ENCODE measurements at regions not wholly inside any gene's neighbourhood (a gene's known extent, or its start where the extent isn't known, plus 50 kb on each side); places are given as distances from the start of the nearest gene placed in this dataset.
A peak's percentile ranks its signal among the peaks of the same experiment; 100 is the strongest.
"Not testable (repeated sequence)": the region's sequence is repeated elsewhere in the genome, so short reads cannot be mapped to it uniquely, and the experiment has no call there.

DNA sequence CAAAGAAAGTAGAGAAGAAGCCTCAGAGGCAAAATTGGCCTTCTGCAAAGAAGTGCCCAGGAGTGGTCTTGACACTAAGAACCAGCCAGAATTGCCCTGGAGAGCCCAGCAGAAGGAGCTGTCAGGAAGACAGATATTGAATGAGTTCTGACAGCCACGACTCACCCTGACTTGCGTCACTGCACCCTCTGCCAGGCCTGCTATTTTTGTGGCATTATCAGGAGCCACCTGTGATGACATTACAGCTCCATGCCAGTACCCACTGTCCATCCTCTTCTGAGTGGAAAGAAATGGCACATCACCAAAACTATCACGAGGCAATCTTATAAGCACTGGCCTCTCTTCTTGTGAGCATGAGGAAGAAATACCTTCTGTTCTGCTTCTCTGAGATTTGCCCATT is 67.7 kb downstream of the SMIM20 start:
- no peak for DNase-seq (ENCODE audit: low spot score)

DNA sequence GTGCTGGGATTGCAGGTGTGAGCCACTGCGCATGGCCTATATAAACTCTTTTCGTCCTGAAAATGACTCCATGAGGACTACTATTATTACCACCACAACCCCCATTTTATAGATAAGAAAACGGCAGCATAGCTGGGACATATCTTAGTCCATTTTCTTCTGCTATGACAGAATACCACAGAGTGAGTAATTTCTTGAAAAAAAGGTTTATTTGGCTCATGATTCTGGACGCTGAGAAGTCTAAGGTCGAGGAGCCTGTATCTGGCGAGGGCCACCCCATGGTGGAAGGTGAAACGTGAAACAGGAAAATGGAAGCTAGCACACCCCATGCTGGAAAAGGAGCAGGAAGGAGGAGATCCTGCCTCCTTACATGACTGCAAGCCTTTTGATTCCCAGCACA is 68.9 kb downstream of the SMIM20 start:
- no peak for DNase-seq (ENCODE audit: low spot score)

DNA sequence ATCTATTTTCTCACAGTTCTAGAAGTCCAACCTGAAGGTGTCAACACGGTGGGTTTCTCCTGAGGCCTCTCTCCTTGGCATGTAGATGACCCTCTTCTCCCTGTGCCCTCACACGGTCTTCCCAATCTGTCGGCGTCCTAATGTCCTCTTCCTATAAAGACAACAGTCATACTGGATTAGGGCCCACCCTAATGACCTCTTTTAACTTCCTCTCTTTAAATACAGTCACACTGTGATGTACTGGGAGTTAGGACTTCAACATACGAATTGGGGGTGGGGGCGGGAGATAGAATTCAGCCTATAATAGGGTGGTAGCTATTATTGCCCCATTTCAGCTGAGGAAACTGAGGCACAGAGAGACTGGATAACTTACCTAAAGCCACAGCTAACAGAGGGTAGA is 70.2 kb downstream of the SMIM20 start:
- DNase-seq (ENCODE audit: low spot score), result no peak

DNA sequence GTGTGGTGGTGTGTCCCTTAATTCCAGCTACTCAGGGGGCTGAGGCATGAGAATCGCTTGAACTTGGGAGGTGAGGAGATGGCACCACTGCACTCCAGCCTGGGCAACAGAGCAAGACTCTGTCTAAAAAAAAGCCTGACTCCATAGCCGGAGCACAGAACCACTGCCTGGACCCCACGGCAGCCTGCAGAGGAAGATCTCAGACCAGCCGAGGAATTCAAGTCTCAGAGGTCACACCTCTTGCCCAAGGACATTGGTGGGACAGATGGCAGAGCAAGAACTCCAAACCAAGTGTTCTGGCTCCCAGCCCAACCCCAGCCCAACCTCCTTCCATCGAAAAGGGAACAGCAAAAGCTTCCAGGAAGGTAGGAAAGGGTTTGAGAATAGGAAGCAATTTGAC is 70.8 kb downstream of the SMIM20 start:
- DNase-seq (ENCODE audit: low spot score), result no peak

DNA sequence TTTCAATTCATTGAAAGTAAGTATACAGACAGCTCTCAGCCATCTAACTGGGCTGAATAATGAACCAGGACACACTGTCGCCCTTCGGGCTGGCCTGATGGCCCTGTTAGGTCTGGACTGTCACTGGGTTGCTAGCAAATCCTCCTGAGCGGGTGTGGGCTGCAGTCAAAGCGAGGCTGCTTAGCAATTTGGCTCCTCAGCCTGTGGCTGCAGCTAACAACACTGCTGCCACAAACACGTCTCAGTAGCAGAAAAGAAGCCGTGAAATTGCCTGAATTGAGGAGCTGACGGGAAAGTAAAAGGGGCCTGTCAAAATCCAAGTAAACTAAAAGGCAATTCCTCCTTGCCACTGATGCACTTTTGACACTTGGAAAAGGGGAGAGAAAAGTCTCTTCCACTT is 72.8 kb downstream of the SMIM20 start:
- no peak for DNase-seq (ENCODE audit: low spot score)

DNA sequence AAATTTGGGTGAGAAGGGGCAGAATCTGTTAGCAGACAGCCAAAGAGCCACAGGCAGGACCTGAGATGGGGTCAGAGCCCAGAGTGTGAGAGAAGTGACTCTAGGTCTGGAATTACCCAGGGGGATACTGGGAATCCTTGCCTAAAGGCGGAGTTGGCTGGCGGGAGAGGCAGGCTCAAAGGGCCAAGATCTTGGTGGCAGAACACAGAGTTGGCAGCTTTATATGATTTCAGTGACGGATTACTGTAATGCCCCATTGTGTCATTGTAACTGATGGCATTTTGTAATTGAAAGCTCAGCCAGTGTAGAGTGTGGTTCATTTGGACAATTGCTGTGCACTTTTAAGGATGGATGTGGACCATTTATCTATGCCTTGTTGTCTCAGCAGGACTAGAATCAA is 77.3 kb downstream of the SMIM20 start:
- DNase-seq (ENCODE audit: low spot score), result no peak

DNA sequence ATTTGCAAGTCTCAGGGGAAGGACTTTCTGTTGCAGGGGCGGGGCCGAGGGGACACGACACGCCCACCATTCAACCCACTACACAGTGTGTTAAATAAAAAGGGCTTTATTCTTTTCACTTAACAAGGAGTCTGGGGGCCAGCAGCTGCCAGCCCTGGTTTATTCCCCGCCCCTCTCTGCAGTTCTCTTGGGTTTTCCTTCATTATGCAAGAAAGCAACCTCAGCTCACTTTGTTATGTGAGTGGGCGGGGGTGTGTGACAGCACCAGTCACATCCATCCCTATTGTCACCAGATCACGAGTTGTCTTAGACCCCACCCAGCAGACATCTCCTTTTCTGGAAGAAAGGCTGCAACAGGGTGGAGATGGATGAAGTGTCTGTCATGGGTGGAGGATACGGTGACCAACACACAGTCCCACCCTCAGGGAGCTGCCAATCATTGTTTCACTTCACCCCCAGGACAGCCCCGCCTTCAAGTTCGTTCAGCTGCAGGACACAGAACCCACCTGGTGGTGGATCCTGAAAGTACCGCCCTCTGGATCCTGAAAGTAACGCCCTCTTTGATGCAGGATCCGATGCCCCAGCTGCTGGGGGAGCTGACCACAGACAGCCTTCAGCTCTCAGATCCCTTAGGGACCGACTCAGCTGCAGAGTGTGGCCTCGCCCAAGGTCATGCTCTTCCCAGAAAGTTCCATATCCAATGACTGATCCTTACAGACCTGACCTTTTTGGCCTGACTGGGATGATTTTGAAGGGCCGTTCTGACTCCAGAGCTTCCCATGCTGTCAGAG is 79.6 kb downstream of the SMIM20 start:
- DNase-seq (ENCODE audit: low spot score), result peak; percentile 84

DNA sequence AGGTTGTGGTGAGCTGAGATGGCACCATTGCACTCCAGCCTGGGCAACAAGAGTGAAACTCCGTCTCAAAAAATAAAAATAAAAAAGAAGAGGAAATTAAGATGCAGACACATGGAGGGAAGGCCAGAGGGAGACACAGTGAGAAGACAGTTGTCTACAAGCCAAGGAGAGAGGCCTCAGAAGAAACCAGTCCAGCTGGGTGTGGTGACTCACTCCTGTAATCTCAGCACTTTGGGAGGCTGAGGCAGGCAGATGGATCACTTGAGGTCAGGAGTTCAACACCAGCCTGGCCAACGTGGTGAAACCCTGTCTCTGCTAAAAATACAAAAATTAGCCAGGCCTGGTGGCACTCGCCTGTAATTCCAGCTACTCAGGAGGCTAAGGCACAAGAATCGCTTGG is 80.6 kb downstream of the SMIM20 start:
- DNase-seq (ENCODE audit: low spot score), result not testable (repeated sequence)

DNA sequence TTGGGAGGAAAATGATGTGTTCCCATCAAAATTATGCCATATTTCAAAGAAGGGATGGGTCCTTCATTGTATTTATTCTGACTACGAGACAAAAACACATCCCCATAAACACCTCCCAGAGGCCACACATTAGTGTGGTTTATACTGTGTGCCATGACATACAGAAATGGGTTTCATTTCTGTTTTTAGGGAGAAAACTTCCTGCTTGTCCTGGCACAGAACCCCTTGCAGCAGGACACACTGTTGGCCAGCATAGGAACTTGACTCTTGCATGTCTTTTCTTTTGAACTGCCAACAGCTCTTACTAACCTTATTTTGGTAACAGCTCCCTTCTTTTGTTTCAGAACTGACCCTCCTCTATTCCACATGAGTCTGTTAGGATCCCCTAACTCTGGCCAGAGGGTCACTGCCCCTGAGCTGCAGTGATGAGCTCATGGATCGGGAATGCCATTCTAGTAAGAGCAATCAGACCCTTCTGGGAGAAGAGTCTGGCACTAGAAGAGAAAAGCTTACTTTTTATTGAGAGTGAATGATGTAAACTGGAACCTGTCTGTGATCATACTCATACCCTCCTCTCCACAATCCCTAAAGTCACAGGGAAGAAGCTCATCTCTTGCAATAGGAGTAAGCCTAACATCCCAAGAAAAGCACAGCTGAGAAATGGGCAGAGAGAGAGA is 86.4 kb downstream of the SMIM20 start:
- no peak for DNase-seq (ENCODE audit: low spot score)

DNA sequence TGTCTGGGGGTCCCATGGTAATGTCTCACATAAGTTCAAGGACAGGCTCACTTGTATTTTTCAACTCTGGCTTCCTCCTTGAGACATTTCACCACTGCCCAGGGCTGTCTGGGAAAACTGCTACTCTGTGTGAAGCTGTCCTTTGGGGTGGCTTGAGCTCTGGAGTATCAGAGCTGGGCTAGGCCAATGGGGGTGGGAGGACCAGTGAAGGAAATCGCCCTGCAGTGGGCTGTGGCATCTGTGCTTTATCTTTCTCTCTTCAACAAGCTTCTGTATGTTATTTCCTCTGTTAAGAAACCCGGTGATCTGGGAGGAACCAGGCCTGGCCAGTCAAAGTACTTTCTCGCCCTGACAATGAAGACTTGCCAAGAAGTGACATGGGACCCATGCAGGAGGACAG is 87.4 kb downstream of the SMIM20 start:
- DNase-seq (ENCODE audit: low spot score), result no peak

DNA sequence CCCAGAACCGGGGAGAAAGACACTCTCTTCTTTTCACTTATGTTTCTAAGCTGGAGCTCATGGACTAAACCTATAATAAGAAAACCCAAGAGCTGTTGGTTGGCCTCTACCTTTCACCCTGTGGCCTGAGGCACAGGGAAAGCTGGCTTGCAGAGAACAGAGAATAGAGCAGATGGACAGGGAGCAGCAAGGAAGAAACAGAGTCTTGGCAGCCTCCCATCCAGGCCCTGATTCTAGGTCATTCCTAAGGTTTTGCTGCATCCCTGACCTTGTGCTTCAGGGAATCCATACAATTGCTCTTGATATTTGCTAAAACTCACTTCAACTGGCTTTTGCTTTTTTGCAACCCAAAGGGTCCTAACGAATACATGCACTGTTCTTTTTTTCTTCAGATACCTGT is 87.8 kb downstream of the SMIM20 start:
- DNase-seq (ENCODE audit: low spot score), result no peak

DNA sequence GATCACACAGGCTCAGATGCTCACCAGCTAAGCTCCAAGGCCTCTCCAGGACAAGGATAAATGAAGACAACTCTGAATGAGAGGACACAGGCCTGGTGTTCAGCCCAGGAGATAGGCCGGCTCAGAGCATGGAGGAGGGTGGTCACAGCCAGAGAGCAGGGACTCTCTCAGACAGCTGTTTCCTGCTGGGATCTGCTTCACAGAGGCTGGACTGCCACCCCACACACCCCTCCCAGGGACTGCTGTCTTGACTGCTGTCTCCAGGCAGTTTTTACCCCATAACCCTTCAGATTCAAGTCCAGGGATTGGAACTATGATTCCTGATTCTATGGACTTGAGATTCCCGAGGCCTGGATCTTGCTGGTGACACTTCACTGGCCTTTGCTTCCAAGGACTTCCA is 89.0 kb downstream of the SMIM20 start:
- no peak for DNase-seq (ENCODE audit: low spot score)

DNA sequence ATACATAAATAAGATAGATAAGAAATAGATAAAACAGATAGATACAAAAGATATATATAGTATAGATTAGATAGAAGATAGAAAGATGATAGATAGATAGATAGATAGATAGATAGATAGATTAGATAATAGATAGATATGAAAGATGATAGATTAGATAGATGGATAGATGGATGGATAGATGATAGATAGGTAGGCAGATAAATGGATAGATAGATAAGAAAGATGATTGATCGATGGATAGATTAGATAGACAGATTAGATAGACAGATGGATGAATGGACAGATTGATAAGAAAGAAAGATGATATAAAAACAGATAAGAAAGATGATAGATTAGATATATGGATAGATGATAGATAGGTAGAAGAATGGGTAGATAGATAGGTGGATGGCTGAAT is 90.3 kb downstream of the SMIM20 start:
- no peak for DNase-seq (ENCODE audit: low spot score)

DNA sequence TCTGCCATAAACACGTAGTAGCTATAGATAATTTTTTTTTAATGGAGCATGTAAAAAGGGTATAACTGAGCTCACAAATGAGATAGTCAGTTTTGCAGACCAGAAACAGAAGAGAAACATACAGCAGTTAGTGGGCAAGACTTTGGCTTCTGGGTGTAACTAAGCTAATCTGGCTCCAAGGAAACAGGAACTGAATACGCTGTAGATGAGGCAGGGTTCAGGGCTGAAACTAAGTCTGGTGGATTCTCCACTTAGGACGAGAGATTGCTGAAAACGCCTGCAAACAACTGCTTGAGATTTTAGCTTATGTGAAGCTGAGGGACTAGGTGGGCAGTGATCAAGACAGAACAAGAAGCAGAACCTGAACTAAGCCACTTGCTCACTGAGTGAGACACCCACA is 91.7 kb downstream of the SMIM20 start:
- DNase-seq (ENCODE audit: low spot score), result no peak

DNA sequence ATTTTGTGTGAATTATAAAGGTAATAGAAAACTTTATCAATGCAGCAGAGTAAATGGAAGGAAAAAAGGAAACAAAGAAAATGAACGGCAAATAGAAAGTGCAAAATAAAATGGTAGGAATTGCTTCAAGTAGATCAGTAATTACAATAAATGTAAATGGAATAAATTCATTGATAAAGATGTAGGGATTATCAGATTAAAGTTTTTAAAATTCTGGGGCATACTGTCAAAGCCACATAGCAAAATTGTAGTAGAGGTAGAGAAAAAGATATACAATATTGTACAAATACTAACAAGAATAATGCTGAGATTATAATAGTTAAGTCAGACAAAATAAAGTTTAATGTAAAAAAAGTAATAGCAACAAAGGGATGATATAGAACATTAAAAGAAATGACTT is 94.7 kb downstream of the SMIM20 start:
- no peak for DNase-seq (ENCODE audit: low spot score)

DNA sequence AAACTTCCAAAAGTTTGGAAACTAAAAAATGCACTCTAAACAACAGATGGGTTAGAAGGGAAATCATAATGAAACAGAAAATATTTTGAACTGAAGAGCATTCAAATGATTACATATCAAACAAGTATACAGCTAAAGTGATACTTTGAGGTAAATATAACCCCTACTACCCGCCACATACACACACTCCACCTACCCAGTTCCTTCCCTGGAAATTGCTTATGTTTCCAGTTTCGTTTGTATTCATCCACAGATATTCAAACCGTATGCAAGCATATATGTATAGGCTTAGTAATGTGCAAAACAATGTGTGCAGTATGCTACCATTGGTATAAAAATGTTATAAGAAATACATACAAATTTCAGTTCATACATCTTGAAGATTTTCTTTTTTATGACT is 95.5 kb downstream of the SMIM20 start:
- DNase-seq (ENCODE audit: low spot score), result no peak

DNA sequence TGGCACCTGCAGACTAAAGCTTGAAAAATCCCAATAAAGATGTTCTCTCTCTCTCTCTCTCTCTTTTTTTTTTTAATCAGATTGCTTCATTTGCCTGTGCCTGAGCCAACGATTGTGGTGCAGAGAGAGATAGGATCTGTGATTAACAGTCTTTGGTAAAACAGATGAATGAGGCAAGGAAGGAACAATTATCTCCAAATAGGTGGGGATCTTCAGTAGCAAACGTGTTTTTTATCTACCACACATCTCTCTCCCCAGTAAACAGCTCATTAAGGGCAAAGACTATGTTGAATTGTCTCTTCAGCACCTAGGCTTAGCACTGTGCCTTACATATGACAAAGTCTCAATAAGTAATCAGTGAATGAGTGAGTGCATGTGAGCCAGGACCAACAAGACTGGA is 96.3 kb downstream of the SMIM20 start:
- no peak for DNase-seq (ENCODE audit: low spot score)

DNA sequence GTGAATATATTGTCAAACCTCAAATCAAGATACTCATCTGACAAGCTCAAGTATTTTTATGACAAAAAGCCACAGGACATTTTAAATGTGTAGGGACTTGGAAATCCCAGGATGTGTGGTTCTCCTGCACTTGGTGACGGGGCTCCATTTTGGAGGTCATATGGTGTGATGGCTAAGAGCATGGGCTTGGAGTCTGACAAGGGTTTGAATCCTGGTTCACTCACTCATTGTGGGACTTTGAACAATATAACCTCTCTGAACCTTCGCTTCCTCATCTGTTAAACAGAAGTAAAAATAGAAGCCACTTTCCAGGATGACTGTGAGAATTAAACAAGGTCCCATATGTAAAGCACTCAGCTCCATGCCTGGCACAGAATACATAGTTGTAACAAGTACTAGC is 99.6 kb downstream of the SMIM20 start:
- no peak for DNase-seq (ENCODE audit: low spot score)

DNA sequence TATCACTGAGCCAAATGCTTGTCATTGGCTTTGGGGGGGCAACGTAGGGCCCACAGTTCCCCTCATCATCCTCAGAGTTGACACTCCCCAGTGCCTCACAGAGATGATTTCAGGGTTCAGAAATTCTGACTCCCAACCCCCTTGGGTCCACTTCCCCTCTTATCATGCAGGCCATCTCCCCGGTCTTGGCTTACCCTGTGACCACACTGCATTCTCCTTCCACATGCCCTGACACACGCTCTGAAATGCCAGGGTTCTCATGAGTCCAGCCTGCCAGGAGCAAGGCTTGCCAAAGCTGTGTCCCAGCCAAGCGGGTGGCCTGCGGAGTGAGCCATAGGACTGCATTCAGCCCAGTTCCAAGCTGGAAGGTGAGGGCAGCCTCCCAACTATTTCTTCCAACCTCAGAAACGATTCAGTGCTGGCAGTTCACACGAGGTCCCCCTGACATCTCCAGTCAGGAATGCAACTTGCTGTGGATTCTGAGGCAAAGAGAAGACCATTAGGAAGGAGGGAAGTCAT is 101.2 kb downstream of the SMIM20 start:
- no peak for DNase-seq (ENCODE audit: low spot score)

DNA sequence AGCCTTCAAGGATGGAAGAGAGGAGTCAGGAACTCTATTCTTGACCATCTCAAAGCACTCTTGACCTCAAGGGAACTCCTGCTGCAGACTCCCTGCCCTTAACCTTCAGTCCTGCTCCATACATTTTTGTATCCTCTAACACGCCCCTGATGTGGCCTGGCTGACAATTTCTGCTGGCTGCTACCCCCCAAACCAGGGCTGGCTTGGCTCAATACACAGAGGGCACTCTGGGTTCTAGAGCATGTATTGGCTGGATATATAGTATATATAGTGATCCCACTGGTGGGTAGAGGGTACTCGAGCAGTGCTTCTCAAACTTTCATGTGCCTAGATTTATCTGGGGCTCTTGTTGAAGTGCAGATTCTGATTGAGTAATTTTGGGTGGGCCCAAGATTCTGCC is 101.9 kb downstream of the SMIM20 start:
- no peak for DNase-seq (ENCODE audit: low spot score)

DNA sequence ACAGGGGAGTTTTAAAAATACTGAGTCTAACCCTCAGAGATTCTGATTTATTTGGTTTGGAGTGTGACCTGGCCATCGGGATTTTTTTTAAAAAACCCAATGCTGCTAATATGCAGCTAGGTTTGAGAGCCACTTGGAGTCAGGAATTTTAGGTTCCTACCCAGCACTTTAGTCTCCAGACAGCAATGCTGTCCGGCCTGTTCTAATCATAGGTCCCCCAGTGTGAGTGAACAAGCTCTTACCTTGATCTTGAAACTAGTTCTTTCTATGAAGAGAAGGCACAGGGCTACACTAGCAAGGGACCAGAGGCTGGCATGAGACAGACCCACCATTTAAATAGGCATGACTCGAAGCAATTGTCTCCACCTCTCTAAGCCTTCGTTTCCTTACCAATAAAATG is 103.5 kb downstream of the SMIM20 start:
- DNase-seq (ENCODE audit: low spot score), result no peak

DNA sequence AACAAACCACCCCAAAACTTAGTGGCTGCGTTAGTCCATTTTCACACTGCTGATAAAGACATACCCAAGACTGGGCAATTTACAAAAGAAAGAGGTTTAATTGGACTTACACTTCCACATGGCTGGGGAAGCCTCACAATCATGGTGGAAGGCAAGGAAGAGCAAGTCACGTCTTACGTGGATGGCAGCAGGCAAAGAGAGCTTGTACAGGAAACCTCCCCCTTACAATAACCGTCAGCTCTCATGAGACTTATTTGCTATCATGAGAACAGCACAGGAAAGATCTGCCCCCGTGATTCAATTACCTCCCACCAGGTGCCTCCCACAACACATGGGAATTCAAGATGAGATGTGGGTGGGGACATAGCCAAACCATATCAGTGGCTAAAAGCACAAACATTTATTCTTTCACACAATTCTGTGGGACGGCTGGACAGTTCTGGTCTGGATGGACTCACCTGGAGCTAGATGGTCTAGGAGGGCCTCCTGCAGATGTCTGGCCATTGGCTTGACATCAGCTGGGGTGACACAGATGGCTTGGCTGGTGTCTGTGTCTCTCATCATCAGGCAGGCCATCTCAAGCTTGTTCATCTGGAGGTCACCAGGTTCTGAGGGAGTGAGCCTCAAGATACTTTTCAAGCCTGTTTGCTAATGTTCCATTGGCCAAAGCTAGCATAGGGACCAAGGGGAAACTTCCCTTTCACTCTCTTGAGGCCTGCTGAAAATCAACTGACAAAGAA is 104.1 kb downstream of the SMIM20 start:
- DNase-seq (ENCODE audit: low spot score), result not testable (repeated sequence)

DNA sequence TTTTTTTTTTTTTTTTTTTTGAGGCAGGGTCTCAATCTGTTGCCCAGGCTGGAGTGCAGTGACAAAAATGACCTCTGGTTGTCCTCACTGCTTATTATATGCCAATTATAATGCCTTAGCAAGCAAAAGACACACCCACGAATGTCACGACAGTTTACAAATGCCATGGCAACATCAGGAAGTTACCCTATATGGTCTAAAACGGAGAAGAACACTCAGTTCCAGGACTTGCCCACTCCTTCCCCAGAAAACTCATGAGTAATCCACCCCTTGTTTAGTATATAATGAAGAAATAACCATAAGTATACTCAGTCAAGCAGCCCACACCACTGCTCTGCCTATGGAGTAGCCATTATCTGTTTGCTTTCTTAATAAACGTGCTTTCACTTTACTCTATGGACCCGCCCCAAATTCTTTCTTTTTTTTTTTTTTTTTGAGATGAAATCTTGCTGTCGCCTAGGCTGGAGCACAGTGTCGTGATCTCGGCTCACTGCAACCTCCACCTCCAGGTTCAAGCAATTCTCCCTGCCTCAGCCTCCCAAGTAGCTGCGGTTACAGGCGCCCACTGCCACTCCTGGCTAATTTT is 106.2 kb downstream of the SMIM20 start:
- no peak for DNase-seq (ENCODE audit: low spot score)

Measured in iPS-NIHi11 (cell line).